ENCODE measurements at regions not wholly inside any gene's neighbourhood (a gene's known extent, or its start where the extent isn't known, plus 50 kb on each side); places are given as distances from the start of the nearest gene placed in this dataset.

DNA sequence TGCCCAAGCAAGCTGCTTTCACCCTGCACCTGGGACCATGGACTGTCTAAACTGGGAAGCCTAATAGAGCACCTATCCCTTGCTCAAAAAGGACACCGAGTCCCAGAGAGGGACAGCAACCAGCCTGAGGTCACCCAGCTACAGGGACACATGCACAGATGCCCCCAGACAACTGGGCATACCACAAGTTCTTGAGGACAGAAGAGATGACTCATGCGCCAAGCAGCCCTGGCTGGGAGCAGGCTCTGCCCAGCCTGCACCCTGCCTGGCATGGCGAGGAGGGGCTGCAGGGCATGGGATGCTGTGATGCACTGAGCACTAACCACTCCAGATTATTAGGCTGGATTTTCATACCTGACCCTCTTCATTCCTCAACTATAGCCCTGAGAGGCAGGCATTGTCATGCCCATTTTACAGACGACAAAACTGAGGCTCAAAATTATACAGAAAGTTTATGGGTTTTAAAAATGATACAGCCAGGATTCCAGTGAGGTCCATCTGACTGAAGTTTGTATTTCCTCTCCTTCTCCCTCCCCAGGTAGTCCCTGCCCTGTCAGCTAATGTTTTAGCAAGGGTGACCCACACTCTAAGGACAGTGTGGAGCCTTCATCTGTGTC lies 289.3 kb upstream of the ZMIZ1 start:
- Histone ChIP-seq H3K4me3 (no peak overlapping the region), H3K27me3 (no peaks in the 10 kb centered on the region), H3K27ac (no peak overlapping the region), H3K36me3 (no peaks in the 10 kb centered on the region), H3K9me3 (no peaks in the 10 kb centered on the region), H3K4me1 (peaks cover 0 to 3% (median 0%) of the 10 kb centered on the region in 4 donors)
- DNase-seq (no peak), ATAC-seq (ENCODE audit: low FRiP score in 2 of 2) (no peak)
- TF ChIP-seq POLR2A (IDR thresholded peaks at IDR 0.05) (no peak), POLR2AphosphoS5 (IDR thresholded peaks at IDR 0.05) (no peak), EP300 (IDR thresholded peaks at IDR 0.05) (no peak)
- TF ChIP-seq, protein P1, sequence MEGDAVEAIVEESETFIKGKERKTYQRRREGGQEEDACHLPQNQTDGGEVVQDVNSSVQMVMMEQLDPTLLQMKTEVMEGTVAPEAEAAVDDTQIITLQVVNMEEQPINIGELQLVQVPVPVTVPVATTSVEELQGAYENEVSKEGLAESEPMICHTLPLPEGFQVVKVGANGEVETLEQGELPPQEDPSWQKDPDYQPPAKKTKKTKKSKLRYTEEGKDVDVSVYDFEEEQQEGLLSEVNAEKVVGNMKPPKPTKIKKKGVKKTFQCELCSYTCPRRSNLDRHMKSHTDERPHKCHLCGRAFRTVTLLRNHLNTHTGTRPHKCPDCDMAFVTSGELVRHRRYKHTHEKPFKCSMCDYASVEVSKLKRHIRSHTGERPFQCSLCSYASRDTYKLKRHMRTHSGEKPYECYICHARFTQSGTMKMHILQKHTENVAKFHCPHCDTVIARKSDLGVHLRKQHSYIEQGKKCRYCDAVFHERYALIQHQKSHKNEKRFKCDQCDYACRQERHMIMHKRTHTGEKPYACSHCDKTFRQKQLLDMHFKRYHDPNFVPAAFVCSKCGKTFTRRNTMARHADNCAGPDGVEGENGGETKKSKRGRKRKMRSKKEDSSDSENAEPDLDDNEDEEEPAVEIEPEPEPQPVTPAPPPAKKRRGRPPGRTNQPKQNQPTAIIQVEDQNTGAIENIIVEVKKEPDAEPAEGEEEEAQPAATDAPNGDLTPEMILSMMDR (IDR thresholded peaks at IDR 0.05), result no peak
- 83 to 93% methylated on average over 2 to 4 of the region's 4 CpGs for WGBS, 2 donors

DNA sequence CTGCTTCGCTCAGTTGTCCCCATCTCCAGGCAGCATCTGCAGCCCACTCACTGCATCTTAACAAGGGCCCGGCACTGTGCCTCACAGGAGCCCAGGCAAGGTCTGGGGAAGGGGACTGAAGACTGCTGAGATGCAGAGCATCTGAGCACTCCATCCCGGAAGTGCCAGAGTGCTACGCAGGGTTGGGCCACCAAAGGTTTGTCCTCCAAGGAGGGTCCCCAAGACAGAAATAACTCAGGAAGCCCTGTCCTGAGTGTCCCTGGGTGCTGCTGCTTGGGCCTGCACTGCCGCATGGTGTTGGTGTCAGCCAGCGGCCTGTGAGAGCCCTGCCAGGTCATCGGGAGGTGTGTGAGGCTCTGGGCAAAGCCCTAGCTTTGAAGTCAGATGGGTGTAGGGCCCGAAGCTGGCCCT lies 288.2 kb upstream of the ZMIZ1 start:
- peaks cover 0 to 3% (median 0%) of the 10 kb centered on the region in 4 donors for H3K4me1 ChIP-seq
- H3K36me3 ChIP-seq, result no peaks in the 10 kb centered on the region
- no peaks in the 10 kb centered on the region for H3K9me3 ChIP-seq
- no peak for ATAC-seq (ENCODE audit: low FRiP score in 2 of 2)
- 82 to 93% methylated on average over 6 to 7 of the region's 8 CpGs for WGBS, 2 donors
- no peak overlapping the region for H3K4me3 ChIP-seq
- H3K27ac ChIP-seq, result no peak overlapping the region
- DNase-seq, result peak in 1 of 2 donors; percentile 19
- no peaks in the 10 kb centered on the region for H3K27me3 ChIP-seq
- TF ChIP-seq POLR2A (IDR thresholded peaks at IDR 0.05), result no peak
- no peak for TF ChIP-seq POLR2AphosphoS5 (IDR thresholded peaks at IDR 0.05)
- no peak for TF ChIP-seq EP300 (IDR thresholded peaks at IDR 0.05)
- TF ChIP-seq, protein P1 (IDR thresholded peaks at IDR 0.05), result no peak

DNA sequence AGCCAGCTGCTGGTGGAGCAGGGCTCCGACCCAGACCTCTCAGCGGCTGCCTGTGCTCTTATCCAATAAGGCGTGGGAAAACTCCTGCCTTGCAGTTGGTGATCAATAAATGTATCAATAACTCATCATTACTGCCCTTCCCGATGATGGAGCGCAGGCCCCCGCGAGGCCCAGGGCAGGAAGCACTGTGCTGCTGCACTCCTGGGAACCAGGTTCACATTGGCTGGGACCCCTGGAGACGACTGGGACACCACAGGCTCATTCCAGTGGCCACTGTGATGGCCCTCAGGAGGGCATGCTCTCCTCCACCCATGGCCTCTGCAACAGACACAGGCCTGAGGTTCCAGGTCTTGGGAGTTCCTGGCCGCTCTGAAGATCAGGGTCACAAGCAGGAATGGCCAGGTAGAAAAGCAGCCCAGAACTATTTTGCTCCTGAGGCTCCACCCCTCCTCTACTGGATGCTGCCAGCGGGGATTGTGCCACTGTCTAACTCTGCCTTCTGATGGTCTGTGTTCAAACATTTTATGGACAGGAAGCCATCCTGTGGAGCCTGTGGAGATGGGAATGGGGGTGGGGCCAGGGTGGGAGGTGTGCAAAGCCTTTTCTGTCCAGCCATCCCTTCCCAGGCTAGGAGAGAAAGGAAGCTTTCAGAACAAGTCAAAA lies 287.4 kb upstream of the ZMIZ1 start:
- TF ChIP-seq EP300 (IDR thresholded peaks at IDR 0.05) (no peak), POLR2A (IDR thresholded peaks at IDR 0.05) (no peak), POLR2AphosphoS5 (IDR thresholded peaks at IDR 0.05) (no peak)
- TF ChIP-seq, protein P1 (IDR thresholded peaks at IDR 0.05), result no peak
- no peaks in the 10 kb centered on the region for H3K27me3 ChIP-seq
- WGBS, 2 donors, result 89 to 96% methylated on average over 7 to 10 of the region's 10 CpGs
- H3K4me1 ChIP-seq, result peaks cover 0 to 3% (median 0%) of the 10 kb centered on the region in 4 donors
- DNase-seq (no peak), ATAC-seq (ENCODE audit: low FRiP score in 2 of 2) (no peak)
- no peak overlapping the region for H3K27ac ChIP-seq
- no peak overlapping the region for H3K4me3 ChIP-seq
- no peaks in the 10 kb centered on the region for H3K36me3 ChIP-seq
- H3K9me3 ChIP-seq, result no peaks in the 10 kb centered on the region

DNA sequence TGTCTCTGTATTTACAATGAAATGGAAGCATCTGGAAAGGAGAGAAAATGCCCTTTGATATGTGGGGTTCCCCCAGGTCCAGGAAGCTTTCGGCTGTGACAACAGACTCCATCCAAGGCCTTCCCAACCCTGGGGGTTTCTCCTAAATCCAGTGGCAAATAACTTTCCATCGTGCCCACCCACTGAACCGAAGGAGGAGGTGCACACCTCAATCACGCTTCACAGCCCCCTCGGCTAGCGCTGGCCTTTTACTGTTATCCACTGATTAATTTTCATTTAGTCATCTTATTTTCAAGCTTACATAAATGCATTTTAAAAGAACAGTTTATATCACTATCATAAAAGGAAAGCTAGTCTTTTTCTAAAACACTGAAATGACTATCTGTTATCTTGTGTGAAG lies 286.8 kb upstream of the ZMIZ1 start:
- WGBS, 2 donors, result 90 to 98% methylated on average over 6 of the region's 6 CpGs
- Histone ChIP-seq H3K9me3 (no peaks in the 10 kb centered on the region), H3K27me3 (no peaks in the 10 kb centered on the region), H3K36me3 (no peaks in the 10 kb centered on the region), H3K27ac (no peak overlapping the region), H3K4me1 (peaks cover 0 to 2% (median 0%) of the 10 kb centered on the region in 4 donors), H3K4me3 (no peak overlapping the region)
- no peak for TF ChIP-seq POLR2A (IDR thresholded peaks at IDR 0.05)
- TF ChIP-seq POLR2AphosphoS5 (IDR thresholded peaks at IDR 0.05), result no peak
- no peak for ATAC-seq (ENCODE audit: low FRiP score in 2 of 2)
- no peak for DNase-seq

DNA sequence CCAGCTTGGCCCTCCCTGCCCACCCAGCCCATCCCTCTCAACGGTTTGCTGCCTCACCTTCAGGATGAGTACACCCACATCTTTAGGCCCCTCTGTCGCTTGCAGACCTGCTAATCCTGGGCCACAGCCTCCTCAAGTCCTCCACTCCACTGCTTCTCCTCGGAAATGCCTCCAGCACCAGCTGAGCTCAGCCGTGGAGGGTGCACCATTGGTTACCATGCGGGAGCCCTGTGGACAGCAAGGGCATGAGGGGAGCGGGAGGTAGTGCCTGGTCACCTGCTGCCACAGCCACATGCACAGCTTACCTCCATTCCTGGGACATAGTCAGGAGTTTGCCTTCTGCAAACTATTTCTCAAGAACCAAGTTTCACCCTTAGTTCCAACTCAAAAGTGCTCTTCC lies 286.3 kb upstream of the ZMIZ1 start:
- Histone ChIP-seq H3K4me1 (peaks cover 0 to 3% (median 0%) of the 10 kb centered on the region in 4 donors), H3K27me3 (no peaks in the 10 kb centered on the region), H3K4me3 (no peak overlapping the region), H3K9me3 (no peaks in the 10 kb centered on the region), H3K27ac (no peak overlapping the region), H3K36me3 (no peaks in the 10 kb centered on the region)
- DNase-seq (peak in 1 of 2 donors; percentile 6), ATAC-seq (ENCODE audit: low FRiP score in 2 of 2) (no peak)
- 78 to 84% methylated on average over 2 to 6 of the region's 6 CpGs for WGBS, 2 donors
- no peak for TF ChIP-seq EP300 (IDR thresholded peaks at IDR 0.05)
- TF ChIP-seq POLR2AphosphoS5 (IDR thresholded peaks at IDR 0.05), result no peak
- TF ChIP-seq, protein P1 (IDR thresholded peaks at IDR 0.05), result no peak
- TF ChIP-seq POLR2A (IDR thresholded peaks at IDR 0.05), result no peak
